ENCODE measurements at regions not wholly inside any gene's neighbourhood (a gene's known extent, or its start where the extent isn't known, plus 50 kb on each side); places are given as distances from the start of the nearest gene placed in this dataset.

GRCh38 chr5:112083623-112084022, 326.6 kb upstream of the NREP start:
- Histone ChIP-seq H3K27me3 (ENCODE audit: control insufficient read depth in 2 of 2, insufficient read depth in 2 of 2, low read length in 2 of 2) (no peaks in the 10 kb centered on the region), H3K27ac (ENCODE audit: low read depth, low read length) (no peak overlapping the region), H3K4me1 (ENCODE audit: control insufficient read depth in 2 of 2, insufficient read depth in 2 of 2, low read length in 2 of 2) (no peaks in the 10 kb centered on the region), H3K36me3 (ENCODE audit: control insufficient read depth in 2 of 3, insufficient read depth in 3 of 3, low read length in 3 of 3) (no peaks in the 10 kb centered on the region), H3K9me3 (ENCODE audit: control insufficient read depth in 2 of 3, low read length in 3 of 3) (no peaks in the 10 kb centered on the region), H3K4me3 (ENCODE audit: low read length) (no peak overlapping the region)
- no peak overlapping the region for H3K4me3 Mint-ChIP-seq
- H3K4me1 Mint-ChIP-seq = no peaks in the 10 kb centered on the region
- DNase-seq = no peak
- H3K27me3 Mint-ChIP-seq = peaks cover 0 to 13% (median 10%) of the 10 kb centered on the region in 5 donors
- ChIA-PET POLR2A (no interaction called here), CTCF (no interaction called here)
- intact Hi-C loops (cut with micrococcal nuclease) = no loop called here
- H3K36me3 Mint-ChIP-seq = no peaks in the 10 kb centered on the region
- no peak overlapping the region for H3K27ac Mint-ChIP-seq
- peaks cover 0 to 6% (median 2%) of the 10 kb centered on the region in 11 donors for H3K9me3 Mint-ChIP-seq
- no peak for ATAC-seq

GRCh38 chr5:112077180-112077579, 320.2 kb upstream of the NREP start:
- Histone ChIP-seq H3K27ac (ENCODE audit: low read depth, low read length) (no peak overlapping the region), H3K4me3 (ENCODE audit: low read length) (no peak overlapping the region), H3K27me3 (ENCODE audit: control insufficient read depth in 2 of 2, insufficient read depth in 2 of 2, low read length in 2 of 2) (no peaks in the 10 kb centered on the region), H3K4me1 (ENCODE audit: control insufficient read depth in 2 of 2, insufficient read depth in 2 of 2, low read length in 2 of 2) (no peaks in the 10 kb centered on the region), H3K36me3 (ENCODE audit: control insufficient read depth in 2 of 3, insufficient read depth in 3 of 3, low read length in 3 of 3) (no peaks in the 10 kb centered on the region), H3K9me3 (ENCODE audit: control insufficient read depth in 2 of 3, low read length in 3 of 3) (no peaks in the 10 kb centered on the region)
- ChIA-PET POLR2A (no interaction called here), CTCF (interaction anchor here (0.6 kb wide), 1 partner anchor 1169 kb away, joined by 4 read pairs; no protein-coding TSS in a partner anchor)
- ATAC-seq (no peak), DNase-seq (no peak)
- peaks cover 0 to 6% (median 0%) of the 10 kb centered on the region in 7 donors for H3K4me1 Mint-ChIP-seq
- no peaks in the 10 kb centered on the region for H3K36me3 Mint-ChIP-seq
- H3K27me3 Mint-ChIP-seq = peaks cover 0 to 20% (median 8%) of the 10 kb centered on the region in 5 donors
- H3K4me3 Mint-ChIP-seq = no peak overlapping the region
- H3K27ac Mint-ChIP-seq = no peak overlapping the region
- peaks cover 0 to 9% (median 3%) of the 10 kb centered on the region in 11 donors for H3K9me3 Mint-ChIP-seq
- intact Hi-C loops (cut with micrococcal nuclease) = no loop called here

GRCh38 chr5:112070022-112070421, 313.0 kb upstream of the NREP start:
- no peak for ATAC-seq
- no peak overlapping the region for H3K27ac ChIP-seq (ENCODE audit: low read depth, low read length)
- intact Hi-C loops (cut with micrococcal nuclease) = no loop called here
- no peak overlapping the region for H3K27ac Mint-ChIP-seq
- H3K9me3 Mint-ChIP-seq = peaks cover 0 to 3% (median 0%) of the 10 kb centered on the region in 11 donors
- ChIA-PET POLR2A (no interaction called here), CTCF (no interaction called here)
- H3K27me3 ChIP-seq (ENCODE audit: control insufficient read depth in 2 of 2, insufficient read depth in 2 of 2, low read length in 2 of 2) = no peaks in the 10 kb centered on the region
- DNase-seq = no peak
- H3K4me1 ChIP-seq (ENCODE audit: control insufficient read depth in 2 of 2, insufficient read depth in 2 of 2, low read length in 2 of 2) = no peaks in the 10 kb centered on the region
- H3K36me3 Mint-ChIP-seq = no peaks in the 10 kb centered on the region
- no peaks in the 10 kb centered on the region for H3K36me3 ChIP-seq (ENCODE audit: control insufficient read depth in 2 of 3, insufficient read depth in 3 of 3, low read length in 3 of 3)
- H3K4me3 ChIP-seq (ENCODE audit: low read length) = no peak overlapping the region
- H3K27me3 Mint-ChIP-seq = peaks cover 0 to 10% (median 4%) of the 10 kb centered on the region in 5 donors
- H3K9me3 ChIP-seq (ENCODE audit: control insufficient read depth in 2 of 3, low read length in 3 of 3) = no peaks in the 10 kb centered on the region
- no peak overlapping the region for H3K4me3 Mint-ChIP-seq
- no peaks in the 10 kb centered on the region for H3K4me1 Mint-ChIP-seq

GRCh38 chr5:112069329-112069728, 312.3 kb upstream of the NREP start:
- Mint-ChIP-seq H3K9me3 (peaks cover 0 to 3% (median 0%) of the 10 kb centered on the region in 11 donors), H3K4me3 (no peak overlapping the region), H3K4me1 (no peaks in the 10 kb centered on the region), H3K27me3 (peaks cover 0 to 10% (median 4%) of the 10 kb centered on the region in 5 donors), H3K27ac (no peak overlapping the region), H3K36me3 (no peaks in the 10 kb centered on the region)
- ChIA-PET POLR2A (no interaction called here), CTCF (no interaction called here)
- intact Hi-C loops (cut with micrococcal nuclease) = no loop called here
- no peak for ATAC-seq
- Histone ChIP-seq H3K4me3 (ENCODE audit: low read length) (no peak overlapping the region), H3K36me3 (ENCODE audit: control insufficient read depth in 2 of 3, insufficient read depth in 3 of 3, low read length in 3 of 3) (no peaks in the 10 kb centered on the region), H3K27me3 (ENCODE audit: control insufficient read depth in 2 of 2, insufficient read depth in 2 of 2, low read length in 2 of 2) (no peaks in the 10 kb centered on the region), H3K4me1 (ENCODE audit: control insufficient read depth in 2 of 2, insufficient read depth in 2 of 2, low read length in 2 of 2) (no peaks in the 10 kb centered on the region), H3K9me3 (ENCODE audit: control insufficient read depth in 2 of 3, low read length in 3 of 3) (no peaks in the 10 kb centered on the region), H3K27ac (ENCODE audit: low read depth, low read length) (no peak overlapping the region)
- no peak for DNase-seq

GRCh38 chr5:112068593-112068992, 311.6 kb upstream of the NREP start:
- Mint-ChIP-seq H3K27ac (no peak overlapping the region), H3K27me3 (peaks cover 0 to 10% (median 4%) of the 10 kb centered on the region in 5 donors), H3K4me1 (no peaks in the 10 kb centered on the region), H3K4me3 (no peak overlapping the region), H3K36me3 (no peaks in the 10 kb centered on the region), H3K9me3 (peaks cover 0 to 3% (median 0%) of the 10 kb centered on the region in 11 donors)
- Histone ChIP-seq H3K36me3 (ENCODE audit: control insufficient read depth in 2 of 3, insufficient read depth in 3 of 3, low read length in 3 of 3) (no peaks in the 10 kb centered on the region), H3K4me3 (ENCODE audit: low read length) (no peak overlapping the region), H3K27me3 (ENCODE audit: control insufficient read depth in 2 of 2, insufficient read depth in 2 of 2, low read length in 2 of 2) (no peaks in the 10 kb centered on the region), H3K9me3 (ENCODE audit: control insufficient read depth in 2 of 3, low read length in 3 of 3) (no peaks in the 10 kb centered on the region), H3K27ac (ENCODE audit: low read depth, low read length) (no peak overlapping the region), H3K4me1 (ENCODE audit: control insufficient read depth in 2 of 2, insufficient read depth in 2 of 2, low read length in 2 of 2) (no peaks in the 10 kb centered on the region)
- CTCF ChIA-PET = no interaction called here
- ATAC-seq (no peak), DNase-seq (no peak)
- POLR2A ChIA-PET = no interaction called here
- intact Hi-C loops (cut with micrococcal nuclease) = no loop called here

- no peak for ATAC-seq
- Mint-ChIP-seq H3K27me3 (peaks cover 0 to 10% (median 4%) of the 10 kb centered on the region in 5 donors), H3K9me3 (peaks cover 0 to 3% (median 0%) of the 10 kb centered on the region in 11 donors), H3K36me3 (no peaks in the 10 kb centered on the region), H3K4me3 (no peak overlapping the region), H3K27ac (no peak overlapping the region), H3K4me1 (no peaks in the 10 kb centered on the region)
- ChIA-PET POLR2A (no interaction called here), CTCF (no interaction called here)
- Histone ChIP-seq H3K27ac (ENCODE audit: low read depth, low read length) (no peak overlapping the region), H3K36me3 (ENCODE audit: control insufficient read depth in 2 of 3, insufficient read depth in 3 of 3, low read length in 3 of 3) (no peaks in the 10 kb centered on the region), H3K4me3 (ENCODE audit: low read length) (no peak overlapping the region), H3K4me1 (ENCODE audit: control insufficient read depth in 2 of 2, insufficient read depth in 2 of 2, low read length in 2 of 2) (no peaks in the 10 kb centered on the region), H3K9me3 (ENCODE audit: control insufficient read depth in 2 of 3, low read length in 3 of 3) (no peaks in the 10 kb centered on the region), H3K27me3 (ENCODE audit: control insufficient read depth in 2 of 2, insufficient read depth in 2 of 2, low read length in 2 of 2) (no peaks in the 10 kb centered on the region)
- intact Hi-C loops (cut with micrococcal nuclease) = no loop called here
- no peak for DNase-seq
These were observed 308.8 kb upstream of the NREP start for GRCh38 chr5:112065781-112066180.

- H3K4me3 Mint-ChIP-seq = no peak overlapping the region
- ChIA-PET POLR2A (no interaction called here), CTCF (no interaction called here)
- H3K27me3 Mint-ChIP-seq = peaks cover 0 to 10% (median 4%) of the 10 kb centered on the region in 5 donors
- Histone ChIP-seq H3K27me3 (ENCODE audit: control insufficient read depth in 2 of 2, insufficient read depth in 2 of 2, low read length in 2 of 2) (no peaks in the 10 kb centered on the region), H3K4me1 (ENCODE audit: control insufficient read depth in 2 of 2, insufficient read depth in 2 of 2, low read length in 2 of 2) (no peaks in the 10 kb centered on the region), H3K9me3 (ENCODE audit: control insufficient read depth in 2 of 3, low read length in 3 of 3) (no peaks in the 10 kb centered on the region), H3K27ac (ENCODE audit: low read depth, low read length) (no peak overlapping the region), H3K36me3 (ENCODE audit: control insufficient read depth in 2 of 3, insufficient read depth in 3 of 3, low read length in 3 of 3) (no peaks in the 10 kb centered on the region), H3K4me3 (ENCODE audit: low read length) (no peak overlapping the region)
- H3K4me1 Mint-ChIP-seq = no peaks in the 10 kb centered on the region
- no peak for DNase-seq
- intact Hi-C loops (cut with micrococcal nuclease) = no loop called here
- no peak for ATAC-seq
- H3K36me3 Mint-ChIP-seq = no peaks in the 10 kb centered on the region
- peaks cover 0 to 3% (median 0%) of the 10 kb centered on the region in 11 donors for H3K9me3 Mint-ChIP-seq
- no peak overlapping the region for H3K27ac Mint-ChIP-seq
These were observed 308.0 kb upstream of the NREP start for GRCh38 chr5:112064956-112065355.

Measured in naive thymus-derived CD4-positive, alpha-beta T cell (primary cell).